Fibroblast of skin of left quadriceps (primary cell): ENCODE measurements at regions not wholly inside any gene's neighbourhood (a gene's known extent, or its start where the extent isn't known, plus 50 kb on each side); places are given as distances from the start of the nearest gene placed in this dataset.
"Not testable (repeated sequence)": the region's sequence is repeated elsewhere in the genome, so short reads cannot be mapped to it uniquely, and the experiment has no call there.

Source experiments
- DNase-seq, 2 experiments: peaks; one replicate each; pipeline ENCODE4 v3.0.0-alpha.2; 2013; ENCODE audit warnings: low read depth in 2 of 2

DNA sequence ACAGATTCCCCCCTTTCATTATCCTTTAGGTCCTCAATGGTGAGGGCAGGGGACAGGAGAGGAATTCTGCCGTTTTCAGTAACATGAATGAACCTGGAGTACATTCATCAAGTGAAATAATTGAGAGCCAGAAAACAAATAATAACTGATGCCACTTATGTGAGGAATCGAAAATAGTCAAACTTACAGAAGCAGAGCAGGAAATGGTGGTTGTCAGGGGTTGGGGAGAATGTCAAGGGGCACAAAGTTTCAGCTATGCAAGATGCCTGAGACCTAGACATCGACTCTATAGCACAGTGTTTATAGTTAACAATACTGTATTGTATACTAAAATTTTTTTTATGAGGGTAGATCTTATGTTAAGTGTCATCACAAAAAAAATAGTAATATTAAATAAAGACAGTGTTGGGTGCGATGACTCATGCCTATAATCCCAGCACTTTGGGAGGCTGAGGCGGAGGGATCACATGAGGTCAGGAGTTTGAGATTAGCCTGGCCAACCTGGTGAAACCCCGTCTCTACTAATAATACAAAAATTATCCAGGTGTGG, 1219.8 kb downstream of the GATA3 start:
- no peak for DNase-seq

DNA sequence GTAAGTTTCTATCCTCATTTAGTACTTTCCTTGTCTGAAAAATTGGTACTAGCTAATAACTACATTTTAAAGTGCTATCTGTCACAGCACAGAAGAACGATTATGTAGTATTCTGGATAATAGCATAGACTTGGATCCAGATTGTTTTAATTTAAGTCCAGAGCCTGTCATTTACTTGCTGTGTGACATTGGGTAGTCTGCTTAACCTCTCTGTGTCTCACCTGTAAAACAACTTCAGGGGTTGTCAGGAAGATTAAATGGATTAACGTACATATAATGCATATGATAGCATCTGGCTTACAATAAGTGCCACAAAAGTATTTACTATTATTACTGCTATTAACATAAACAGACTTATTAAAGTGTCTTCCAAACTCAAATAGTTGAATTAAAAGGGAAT, 1221.4 kb downstream of the GATA3 start:
- no peak for DNase-seq

- no peak for DNase-seq
These were observed 1231.2 kb downstream of the GATA3 start for GRCh38 chr10:9285690-9286089.

- DNase-seq, result no peak
These were observed 1235.3 kb downstream of the GATA3 start for GRCh38 chr10:9289811-9290210.

DNA sequence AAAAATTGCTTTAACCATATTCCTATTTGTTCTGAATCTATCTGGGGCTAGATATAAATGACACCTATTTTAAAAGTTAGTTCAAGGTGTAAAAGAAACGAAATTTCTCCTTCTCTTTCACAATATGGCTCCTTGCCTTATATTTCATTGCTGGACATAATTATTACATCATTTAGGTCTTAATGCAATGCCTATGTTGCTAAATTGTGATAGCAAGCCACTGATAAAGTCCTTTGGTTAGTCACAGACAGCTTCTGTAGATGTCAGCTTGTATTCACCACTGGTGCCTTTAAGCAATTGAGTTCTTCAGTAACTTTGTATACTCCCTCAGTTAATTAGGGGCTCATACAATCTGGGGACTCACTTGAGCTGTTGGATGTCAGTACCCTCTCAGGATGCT, 1236.6 kb downstream of the GATA3 start:
- DNase-seq, result no peak

- DNase-seq, result no peak
These were observed 1239.7 kb downstream of the GATA3 start for GRCh38 chr10:9294132-9294663.

GRCh38 chr10:9294865-9295264, 1240.4 kb downstream of the GATA3 start:
- no peak for DNase-seq

- no peak for DNase-seq
These were observed 1241.7 kb downstream of the GATA3 start for GRCh38 chr10:9296190-9296589.

DNA sequence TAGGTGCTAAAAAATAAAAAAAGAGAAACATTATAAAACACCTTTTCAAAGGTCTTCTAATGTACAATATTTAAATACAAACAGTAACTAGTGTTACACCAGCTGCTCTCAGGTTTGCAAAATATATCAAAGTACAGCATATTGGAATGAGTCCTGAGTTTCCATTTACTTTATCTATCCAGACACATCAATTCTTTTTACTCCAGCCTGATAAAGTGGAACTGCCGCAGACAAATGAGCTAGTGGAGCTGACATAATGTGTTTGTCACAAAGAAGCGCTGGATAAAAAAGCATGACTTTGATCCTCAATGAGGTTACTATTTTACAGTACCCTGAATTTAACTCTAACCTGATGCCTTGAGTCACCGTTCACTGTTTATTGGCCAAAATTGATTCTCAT, 1243.1 kb downstream of the GATA3 start:
- DNase-seq, result no peak

- DNase-seq, result no peak
These were observed 1245.5 kb downstream of the GATA3 start for GRCh38 chr10:9299966-9300365.

- DNase-seq, result no peak
These were observed 1246.7 kb downstream of the GATA3 start for GRCh38 chr10:9301148-9301547.

GRCh38 chr10:9301554-9301953, 1247.1 kb downstream of the GATA3 start:
- DNase-seq, result no peak

- DNase-seq, result peak in 1 of 2 experiments; percentile 27
These were observed 1247.8 kb downstream of the GATA3 start for GRCh38 chr10:9302140-9302746.

DNA sequence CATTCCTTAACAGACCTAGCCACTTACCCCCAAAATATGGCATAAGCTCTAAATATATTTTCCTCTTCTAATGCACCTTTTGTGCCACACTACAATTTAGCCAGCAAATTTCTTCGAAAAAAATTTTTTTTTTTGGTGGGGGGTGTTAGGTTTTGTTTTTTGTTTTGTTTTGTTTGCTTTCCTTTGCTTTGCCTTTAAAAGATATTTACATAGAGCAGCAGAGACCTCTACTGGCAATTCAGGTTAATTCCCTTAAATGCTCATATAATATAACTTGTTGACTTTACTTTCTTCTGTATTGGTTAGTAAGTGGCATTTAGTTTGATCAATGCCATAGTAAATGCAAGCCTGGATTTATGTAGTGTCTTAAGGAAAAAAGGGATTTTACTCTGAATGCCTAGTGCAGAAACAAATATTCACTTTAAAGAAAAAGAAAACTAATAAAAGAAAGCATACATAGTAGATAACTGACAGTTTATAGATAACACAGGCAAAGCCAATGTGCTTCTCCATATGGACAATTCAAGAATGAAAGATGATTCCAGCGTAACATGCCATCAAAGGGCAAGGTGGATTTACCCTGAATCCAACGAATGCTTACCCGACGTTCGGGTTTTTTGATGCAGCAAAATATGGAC, 1250.6 kb downstream of the GATA3 start:
- no peak for DNase-seq

GRCh38 chr10:9311702-9312499, 1257.4 kb downstream of the GATA3 start:
- no peak for DNase-seq

DNA sequence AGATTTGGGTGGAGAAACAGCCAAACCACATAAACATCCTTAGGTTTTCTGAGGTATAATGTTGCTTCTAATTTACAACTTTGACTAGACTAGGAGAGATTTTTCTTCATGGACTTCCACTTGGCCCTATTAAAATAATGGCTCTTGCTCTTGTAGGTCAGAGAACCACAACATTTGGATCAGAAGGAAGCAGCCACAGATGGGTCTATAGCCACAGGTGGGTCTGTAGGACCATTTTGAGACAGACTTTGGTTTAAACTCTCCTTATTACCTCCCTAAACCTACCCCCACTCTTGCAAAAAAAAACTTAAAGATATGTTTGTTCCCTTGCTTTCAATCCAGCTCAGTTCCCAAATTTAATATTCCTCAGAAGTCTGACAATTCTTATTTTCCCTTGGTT, 1260.8 kb downstream of the GATA3 start:
- no peak for DNase-seq

- peak; percentile 16 to 19 for DNase-seq
These were observed 1277.1 kb downstream of the GATA3 start for GRCh38 chr10:9331583-9332008.

GRCh38 chr10:9334270-9334669, 1279.8 kb downstream of the GATA3 start:
- DNase-seq, result no peak

DNA sequence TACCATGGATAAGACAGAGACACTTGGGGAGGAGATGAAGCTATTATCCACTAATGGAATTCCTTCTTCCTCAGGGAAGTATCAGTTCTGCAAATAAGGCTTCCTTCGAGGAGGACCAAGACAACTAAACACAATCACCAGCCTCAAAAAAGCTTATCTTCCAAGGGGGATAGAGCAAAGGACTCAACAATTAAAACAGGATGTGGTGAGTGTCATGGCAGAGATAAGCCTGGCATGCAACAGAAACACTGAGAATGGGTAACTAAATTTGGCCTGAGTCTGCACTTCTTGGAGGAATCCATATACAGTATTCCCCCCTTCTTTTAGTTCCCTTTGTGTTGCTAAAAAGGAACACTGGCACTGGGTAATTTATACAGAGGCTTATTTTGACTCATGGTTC, 1285.2 kb downstream of the GATA3 start:
- DNase-seq, result no peak

DNA sequence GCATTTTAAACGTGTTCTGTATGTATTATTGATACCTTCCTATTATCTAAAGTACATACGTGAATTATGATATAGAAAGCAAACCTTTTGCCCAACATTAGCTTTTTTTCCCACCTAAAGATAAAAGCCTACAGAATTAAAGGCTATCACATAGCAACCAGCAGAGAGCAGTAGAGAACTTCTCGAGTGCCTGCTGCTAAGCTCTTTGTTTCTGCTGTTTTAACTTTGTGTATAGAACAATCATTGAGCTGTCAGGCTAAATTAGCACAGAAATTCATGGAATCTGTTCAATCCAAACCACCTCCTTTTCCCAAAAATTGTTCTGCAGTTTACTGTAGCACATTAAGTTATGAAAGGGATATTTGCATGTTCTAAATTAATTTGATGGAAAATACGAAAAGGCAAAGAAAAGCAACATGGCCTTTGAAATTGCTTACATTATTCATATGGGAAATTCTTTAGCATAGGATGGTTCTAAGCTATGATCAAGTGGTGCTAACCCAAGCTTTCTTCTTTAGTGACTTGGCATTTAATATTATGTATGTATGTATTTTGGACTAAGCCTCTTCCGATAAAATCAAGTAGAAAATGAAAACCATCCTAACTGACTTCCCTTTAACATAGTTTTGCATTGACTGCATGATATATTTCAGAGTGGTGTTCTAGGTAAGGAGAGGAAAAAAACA, 1288.5 kb downstream of the GATA3 start:
- peak; percentile 20 to 22 for DNase-seq

GRCh38 chr10:9347933-9348332, 1293.4 kb downstream of the GATA3 start:
- DNase-seq, result not testable (repeated sequence)

DNA sequence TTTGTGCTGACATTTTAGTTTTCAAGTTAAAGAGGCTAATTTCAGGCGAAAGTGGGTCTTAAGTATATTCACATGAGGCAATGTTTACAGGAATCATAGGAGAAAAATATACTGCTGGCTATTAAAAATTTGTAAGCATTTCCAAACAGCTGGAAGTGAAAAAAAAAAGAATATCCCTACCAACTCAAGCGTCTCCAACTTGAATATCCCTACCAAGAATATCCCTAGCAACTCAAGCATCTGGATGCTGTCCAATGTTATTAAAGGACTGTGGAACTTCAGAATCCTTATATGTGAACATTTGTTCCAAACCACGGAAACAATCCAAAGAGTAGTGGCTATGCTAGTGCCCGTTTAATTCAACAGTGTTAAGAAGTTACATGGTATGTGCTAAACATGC, 1303.0 kb downstream of the GATA3 start:
- no peak for DNase-seq
